ENCODE measurements at regions not wholly inside any gene's neighbourhood (a gene's known extent, or its start where the extent isn't known, plus 50 kb on each side); places are given as distances from the start of the nearest gene placed in this dataset.
"Not testable (repeated sequence)": the region's sequence is repeated elsewhere in the genome, so short reads cannot be mapped to it uniquely, and the experiment has no call there.

GRCh38 chr9:94441796-94442195, 113.1 kb upstream of the PCAT7 start:
- no peak overlapping the region for H3K4me3 ChIP-seq (replicated peaks; ENCODE audit: low read depth, low read length)
- TF ChIP-seq CTCF (IDR thresholded peaks at IDR 0.05; ENCODE audit: low read length, missing control alignments): no peak
- DNase-seq (ENCODE audit: low read depth): no peak

- no peak for TF ChIP-seq CTCF (IDR thresholded peaks at IDR 0.05; ENCODE audit: low read length, missing control alignments)
- DNase-seq (ENCODE audit: low read depth): no peak
- H3K4me3 ChIP-seq (replicated peaks; ENCODE audit: low read depth, low read length): no peak overlapping the region
Measured at GRCh38 chr9:94443032-94443722, 111.7 kb upstream of the PCAT7 start.

GRCh38 chr9:94445863-94446262, 109.0 kb upstream of the PCAT7 start:
- DNase-seq (ENCODE audit: low read depth): no peak
- no peak for TF ChIP-seq CTCF (IDR thresholded peaks at IDR 0.05; ENCODE audit: low read length, missing control alignments)
- no peak overlapping the region for H3K4me3 ChIP-seq (replicated peaks; ENCODE audit: low read depth, low read length)

- DNase-seq (ENCODE audit: low read depth): no peak
- H3K4me3 ChIP-seq (replicated peaks; ENCODE audit: low read depth, low read length): no peak overlapping the region
- TF ChIP-seq CTCF (IDR thresholded peaks at IDR 0.05; ENCODE audit: low read length, missing control alignments): no peak
Measured at GRCh38 chr9:94449486-94449885, 105.4 kb upstream of the PCAT7 start.

- H3K4me3 ChIP-seq (replicated peaks; ENCODE audit: low read depth, low read length): no peak overlapping the region
- no peak for TF ChIP-seq CTCF (IDR thresholded peaks at IDR 0.05; ENCODE audit: low read length, missing control alignments)
- no peak for DNase-seq (ENCODE audit: low read depth)
Measured at GRCh38 chr9:94464790-94465189, 90.1 kb upstream of the PCAT7 start.

- DNase-seq (ENCODE audit: low read depth); H3K4me3 ChIP-seq (replicated peaks; ENCODE audit: low read depth, low read length): not testable (repeated sequence)
Measured at GRCh38 chr9:94472063-94472462, 82.8 kb upstream of the PCAT7 start.

GRCh38 chr9:94472806-94473360, 82.0 kb upstream of the PCAT7 start:
- peak; percentile 25 for DNase-seq (ENCODE audit: low read depth)
- no peak overlapping the region for H3K4me3 ChIP-seq (replicated peaks; ENCODE audit: low read depth, low read length)
- no peak for TF ChIP-seq CTCF (IDR thresholded peaks at IDR 0.05; ENCODE audit: low read length, missing control alignments)

Data from fibroblast of pulmonary artery (primary cell).